ENCODE measurements at regions not wholly inside any gene's neighbourhood (a gene's known extent, or its start where the extent isn't known, plus 50 kb on each side); places are given as distances from the start of the nearest gene placed in this dataset.
"Not testable (repeated sequence)": the region's sequence is repeated elsewhere in the genome, so short reads cannot be mapped to it uniquely, and the experiment has no call there.

GRCh38 chr1:29551123-29551936, 315.0 kb downstream of the PTPRU start:
- ATAC-seq = no peak
- intact Hi-C loops (cut with DNase I) = no loop called here
- no peak for DNase-seq (ENCODE audit: missing footprints)

GRCh38 chr1:29550119-29550841, 314.0 kb downstream of the PTPRU start:
- DNase-seq (ENCODE audit: missing footprints) = no peak
- no peak for ATAC-seq
- intact Hi-C loops (cut with DNase I) = no loop called here

- DNase-seq (ENCODE audit: missing footprints); ATAC-seq; intact Hi-C loops (cut with DNase I): not testable (repeated sequence)
Measured at GRCh38 chr1:29549728-29550118, 313.4 kb downstream of the PTPRU start.

- no peak for ATAC-seq
- no peak for DNase-seq (ENCODE audit: missing footprints)
- intact Hi-C loops (cut with DNase I) = no loop called here
Measured at GRCh38 chr1:29549001-29549400, 312.7 kb downstream of the PTPRU start.

GRCh38 chr1:29548091-29548490, 311.8 kb downstream of the PTPRU start:
- intact Hi-C loops (cut with DNase I) = no loop called here
- no peak for DNase-seq (ENCODE audit: missing footprints)
- no peak for ATAC-seq

- ATAC-seq (no peak), DNase-seq (ENCODE audit: missing footprints) (no peak)
- intact Hi-C loops (cut with DNase I) = no loop called here
Measured at GRCh38 chr1:29547300-29547699, 311.0 kb downstream of the PTPRU start.

GRCh38 chr1:29546496-29546895, 310.2 kb downstream of the PTPRU start:
- ATAC-seq (no peak), DNase-seq (ENCODE audit: missing footprints) (no peak)
- intact Hi-C loops (cut with DNase I) = no loop called here

GRCh38 chr1:29544406-29544805, 308.1 kb downstream of the PTPRU start:
- intact Hi-C loops (cut with DNase I) = no loop called here
- DNase-seq (ENCODE audit: missing footprints) (no peak), ATAC-seq (no peak)

- no peak for DNase-seq (ENCODE audit: missing footprints)
- ATAC-seq = no peak
- intact Hi-C loops (cut with DNase I) = no loop called here
Measured at GRCh38 chr1:29543586-29543985, 307.3 kb downstream of the PTPRU start.

GRCh38 chr1:29542548-29542947, 306.2 kb downstream of the PTPRU start:
- no peak for ATAC-seq
- intact Hi-C loops (cut with DNase I) = no loop called here
- no peak for DNase-seq (ENCODE audit: missing footprints)

GRCh38 chr1:29541631-29542030, 305.3 kb downstream of the PTPRU start:
- ATAC-seq (no peak), DNase-seq (ENCODE audit: missing footprints) (no peak)
- intact Hi-C loops (cut with DNase I) = no loop called here

GRCh38 chr1:29540801-29541357, 304.6 kb downstream of the PTPRU start:
- ATAC-seq (no peak), DNase-seq (ENCODE audit: missing footprints) (no peak)
- intact Hi-C loops (cut with DNase I) = no loop called here

- ATAC-seq (no peak), DNase-seq (ENCODE audit: missing footprints) (no peak)
- intact Hi-C loops (cut with DNase I) = no loop called here
Measured at GRCh38 chr1:29539971-29540370, 303.6 kb downstream of the PTPRU start.

GRCh38 chr1:29538586-29538985, 302.3 kb downstream of the PTPRU start:
- ATAC-seq = no peak
- DNase-seq (ENCODE audit: missing footprints) = no peak
- intact Hi-C loops (cut with DNase I) = no loop called here

GRCh38 chr1:29532751-29533150, 296.4 kb downstream of the PTPRU start:
- intact Hi-C loops (cut with DNase I) = no loop called here
- ATAC-seq = no peak
- DNase-seq (ENCODE audit: missing footprints) = no peak

GRCh38 chr1:29532285-29532684, 296.0 kb downstream of the PTPRU start:
- no peak for DNase-seq (ENCODE audit: missing footprints)
- intact Hi-C loops (cut with DNase I) = no loop called here
- no peak for ATAC-seq

- intact Hi-C loops (cut with DNase I) = no loop called here
- ATAC-seq (no peak), DNase-seq (ENCODE audit: missing footprints) (no peak)
Measured at GRCh38 chr1:29531596-29531995, 295.3 kb downstream of the PTPRU start.

- intact Hi-C loops (cut with DNase I) = no loop called here
- DNase-seq (ENCODE audit: missing footprints) = no peak
- no peak for ATAC-seq
Measured at GRCh38 chr1:29529677-29530278, 293.5 kb downstream of the PTPRU start.

- DNase-seq (ENCODE audit: missing footprints) (no peak), ATAC-seq (no peak)
- intact Hi-C loops (cut with DNase I) = no loop called here
Measured at GRCh38 chr1:29527314-29528004, 291.1 kb downstream of the PTPRU start.
